GM12878 (cell line): ENCODE measurements at regions not wholly inside any gene's neighbourhood (a gene's known extent, or its start where the extent isn't known, plus 50 kb on each side); places are given as distances from the start of the nearest gene placed in this dataset.

Experiments used
- ATAC-seq: fragments of 200-7000 bp; cut with Tn5 transposase; 3 replicates; pipeline ENCODE4 v1.9.1; 2020; ENCODE audit warnings: mild to moderate bottlenecking, moderate library complexity
- BruUV-seq: library from RNA; stranded (reverse); fragments of 400-500 nt; replicated peaks from 2 replicates; lab custom pipeline; 2021; lab: Mats Ljungman, UMichigan
- CTCF ChIA-PET: fragments of 300-600 bp; sonication (Branson Sonifier 250); formaldehyde crosslinking; extraction: SDS; loops from one replicate; lab custom pipeline; 2021; ENCODE audit warnings: inconsistent platforms; lab: Yijun Ruan, JAX
- POLR2A ChIA-PET: fragments of 350-600 bp; formaldehyde crosslinking; extraction: SDS; loops from one replicate; lab custom pipeline; 2021; ENCODE audit warnings: inconsistent platforms; lab: Charles Lee
- RAD21 ChIA-PET: fragments of 300-600 bp; sonication (Branson Sonifier 250); formaldehyde crosslinking; loops from one replicate; lab custom pipeline; 2023; ENCODE audit warnings: antibody characterized with exemption; ENCODE audit not compliant: unreplicated experiment; lab: Charles Lee
- SMC1A ChIA-PET: fragments of 300-600 bp; sonication (Branson Sonifier 250); formaldehyde crosslinking; loops from one replicate; lab custom pipeline; 2023; ENCODE audit not compliant: unreplicated experiment, uncharacterized antibody; lab: Charles Lee
- DNase-seq: peaks from one replicate; pipeline ENCODE4 v3.0.0-alpha.2; 2011; ENCODE audit warnings: low read depth, low spot score
- FAIRE-seq: peaks from 3 replicates; lab custom pipeline; 2011; peaks lifted over from hg19 to GRCh38; lab: Jason Lieb, UNC
- H2AFZ ChIP-seq: 2 replicates; pipeline ENCODE4 v1.6.0; 2011; ENCODE audit warnings: low read depth, low read length, control low read depth; ENCODE audit not compliant: control insufficient read depth
- H3K27ac ChIP-seq: 2 replicates; pipeline ENCODE4 v1.5.1; 2011; ENCODE audit warnings: control low read depth; ENCODE audit not compliant: control insufficient read depth, insufficient read depth
- H3K27me3 ChIP-seq, 2 experiments: replicated peaks in 1 of 2; 2 replicates each; pipeline versions ENCODE4 v1.6.0 to v1.6.1; 2011; ENCODE audit warnings: low read length in 1 of 2; ENCODE audit not compliant: control insufficient read depth in 2 of 2, insufficient read depth in 2 of 2
- H3K36me3 ChIP-seq, 2 experiments: 2 replicates each; pipeline ENCODE4 v1.5.1; 2011; ENCODE audit warnings: low read length in 1 of 2; ENCODE audit not compliant: control insufficient read depth in 2 of 2, insufficient read depth in 2 of 2
- H3K4me1 ChIP-seq: 2 replicates; pipeline ENCODE4 v1.6.1; 2011; ENCODE audit warnings: mild to moderate bottlenecking, low read length, moderate library complexity, mixed read lengths; ENCODE audit not compliant: control insufficient read depth, insufficient read depth
- H3K4me2 ChIP-seq: 2 replicates; pipeline ENCODE4 v1.6.0; 2011; ENCODE audit warnings: control low read depth; ENCODE audit not compliant: control insufficient read depth, insufficient read depth
- H3K4me3 ChIP-seq: fragments of 200-600 bp; sonication (generic); 2 replicates; pipeline ENCODE4 v1.5.1; 2016
- H3K79me2 ChIP-seq: 2 replicates; pipeline ENCODE4 v1.6.0; 2011; ENCODE audit warnings: low read length; ENCODE audit not compliant: control insufficient read depth, insufficient read depth
- H3K9ac ChIP-seq: 2 replicates; pipeline ENCODE4 v1.8.0; 2011; ENCODE audit warnings: low read length, control low read depth, mixed read lengths; ENCODE audit not compliant: control insufficient read depth, insufficient read depth
- H3K9me3 ChIP-seq: replicated peaks from 3 replicates; pipeline ENCODE4 v1.5.1; 2011; ENCODE audit warnings: mild to moderate bottlenecking, low read length; ENCODE audit not compliant: control insufficient read depth, insufficient read depth
- H4K20me1 ChIP-seq: 2 replicates; pipeline ENCODE4 v1.6.0; 2011; ENCODE audit not compliant: control insufficient read depth, insufficient read depth
- BCL11A ChIP-seq: IDR thresholded peaks from 2 replicates; pipeline ENCODE4 v1.6.1; 2011; ENCODE audit warnings: low read depth, low read length
- BHLHE40 ChIP-seq, 2 experiments: fragments of 450-650 bp in 1 of 2; IDR thresholded peaks; 2 replicates each; pipeline ENCODE4 v1.6.1; 2011 to 2017; ENCODE audit warnings: low read depth in 2 of 2, borderline replicate concordance in 1 of 2, improper control_type of control experiment in 1 of 2, low read length in 1 of 2, mild to moderate bottlenecking in 1 of 2
- CHD2 ChIP-seq: IDR thresholded peaks from 2 replicates; pipeline ENCODE4 v1.6.1; 2011; ENCODE audit warnings: low read depth, low read length, improper control_type of control experiment, borderline replicate concordance
- EZH2 ChIP-seq: IDR thresholded peaks from 2 replicates; pipeline ENCODE4 v1.6.1; 2012; ENCODE audit warnings: low read depth, mild to moderate bottlenecking, control low read depth, inconsistent platforms, low read length, borderline replicate concordance; ENCODE audit not compliant: control insufficient read depth
- HDGF ChIP-seq: fragments of 450-650 bp; IDR thresholded peaks from 2 replicates; pipeline ENCODE4 v1.6.1; 2016; ENCODE audit warnings: antibody characterized with exemption
- IRF5 ChIP-seq: fragments of 450-650 bp; IDR thresholded peaks from 2 replicates; pipeline ENCODE4 v1.6.1; 2017; ENCODE audit warnings: borderline replicate concordance
- MTA3 ChIP-seq: IDR thresholded peaks from 2 replicates; pipeline ENCODE4 v1.6.1; 2012; ENCODE audit warnings: low read length, inconsistent platforms, borderline replicate concordance
- RBBP5 ChIP-seq: fragments of 200-600 bp; sonication (generic); conservative IDR thresholded peaks from 2 replicates; pipeline ENCODE4 v1.6.1; 2016
- RCOR1 ChIP-seq: conservative IDR thresholded peaks from 2 replicates; pipeline ENCODE4 v1.6.1; 2012; ENCODE audit warnings: low read depth, low read length, improper control_type of control experiment
- SPI1 ChIP-seq: IDR thresholded peaks from 2 replicates; pipeline ENCODE4 v1.6.1; 2011; ENCODE audit warnings: low read depth, mild to moderate bottlenecking, low read length, moderate library complexity, borderline replicate concordance; ENCODE audit not compliant: insufficient read depth
- SRF ChIP-seq, 2 experiments: IDR thresholded peaks; 2 replicates each; pipeline ENCODE4 v1.6.1; 2011; ENCODE audit warnings: low read depth in 2 of 2, low read length in 2 of 2, mild to moderate bottlenecking in 1 of 2, moderate library complexity in 1 of 2
- TARDBP ChIP-seq: IDR thresholded peaks from 2 replicates; pipeline ENCODE4 v1.6.1; 2016; ENCODE audit warnings: borderline replicate concordance
- TBL1XR1 ChIP-seq: IDR thresholded peaks from 2 replicates; pipeline ENCODE4 v1.6.1; 2012; ENCODE audit warnings: low read depth, low read length, improper control_type of control experiment
- USF2 ChIP-seq: IDR thresholded peaks from 2 replicates; pipeline ENCODE4 v1.6.1; 2011; ENCODE audit warnings: low read depth, low read length, improper control_type of control experiment, borderline replicate concordance
- WRNIP1 ChIP-seq: IDR thresholded peaks from 2 replicates; pipeline ENCODE4 v1.6.1; 2011; ENCODE audit warnings: low read depth, low read length, improper control_type of control experiment, borderline replicate concordance
- WGBS: methylation state at CpG from one replicate; pipeline ENCODE4 v1.1.6; 2016; ENCODE audit warnings: low lambda C conversion rate; ENCODE audit not compliant: insufficient replicate concordance, insufficient coverage; ENCODE audit errors: missing lambda C conversion rate; 5-methylcytosine and 5-hydroxymethylcytosine counted together
- in situ Hi-C: fragments of 300-500 bp; cut with MboI; formaldehyde crosslinking; loops from 9 replicates; pipeline ENCODE4 v1.14.3; 2018; ENCODE audit warnings: mixed read lengths
- intact Hi-C: fragments of 100-400 bp; cut with micrococcal nuclease; formaldehyde crosslinking; loops from one replicate; pipeline ENCODE4 v1.14.2; 2022; ENCODE audit not compliant: unreplicated experiment
- TF ChIP-seq, protein P1 (sequence below): fragments of 450-650 bp; IDR thresholded peaks from 2 replicates; pipeline ENCODE4 v1.6.1; 2017; ENCODE audit warnings: low read depth, mild to moderate bottlenecking, moderate library complexity

DNA sequence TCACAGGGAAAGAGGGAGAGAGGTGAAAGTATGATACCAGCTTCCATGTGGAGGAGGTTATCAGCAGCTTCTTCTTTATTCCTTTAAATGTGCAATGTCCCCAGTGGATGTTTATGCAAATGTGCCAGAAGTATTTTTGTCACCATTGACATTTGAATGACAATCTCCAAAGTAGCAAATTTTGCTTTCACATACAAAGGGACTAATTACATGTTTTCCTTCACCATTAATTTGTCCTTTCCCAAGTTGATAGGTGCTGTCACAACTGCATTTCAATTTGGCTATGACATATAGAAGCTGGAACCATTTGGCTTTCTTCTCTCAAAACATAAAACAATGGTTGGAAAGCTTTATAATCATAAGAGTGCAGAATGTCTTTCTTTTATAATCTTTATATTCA, 469.0 kb upstream of the NWD2 start:
- no peak for FAIRE-seq
- in situ Hi-C loops: no loop called here
- ChIA-PET CTCF (no interaction called here), SMC1A (interaction anchor here (1.0 to 1.8 kb wide), 7 partner anchors 10 to 366 kb away, joined by 3 to 4 read pairs (median 3); no protein-coding TSS in a partner anchor), POLR2A (interaction anchor here (0.9 kb wide), 1 partner anchor 8 kb away, joined by 3 read pairs; no protein-coding TSS in a partner anchor), RAD21 (interaction anchor here (0.7 to 0.9 kb wide), 2 partner anchors 223 to 900 kb away, joined by 3 read pairs; no protein-coding TSS in a partner anchor)
- no peaks in the 10 kb centered on the region for H3K27me3 ChIP-seq
- no peak overlapping the region for H2AFZ ChIP-seq
- no peaks in the 10 kb centered on the region for H3K36me3 ChIP-seq
- H3K27ac ChIP-seq: no peak overlapping the region
- no peak overlapping the region for H3K4me3 ChIP-seq
- intact Hi-C loops: no loop called here
- no peaks in the 10 kb centered on the region for H3K9me3 ChIP-seq
- H3K4me2 ChIP-seq: no peak overlapping the region
- no peaks in the 10 kb centered on the region for H4K20me1 ChIP-seq
- no peaks in the 10 kb centered on the region for H3K79me2 ChIP-seq
- H3K4me1 ChIP-seq: no peaks in the 10 kb centered on the region
- BruUV-seq: no TSS peak
- no peak for TF ChIP-seq IRF5
- no peak for TF ChIP-seq BCL11A
- TF ChIP-seq TARDBP: no peak
- no peak for TF ChIP-seq SPI1
- no peak for TF ChIP-seq TBL1XR1
- TF ChIP-seq RCOR1: no peak
- no peak for TF ChIP-seq SRF (IDR thresholded peaks at IDR 0.05; ENCODE audit: low read depth in 2 of 2, low read length in 2 of 2)
- TF ChIP-seq, all 136 proteins: peak for 0
- ATAC-seq: no peak
- H3K9ac ChIP-seq: no peak overlapping the region
- DNase-seq: no peak

- Histone ChIP-seq H3K4me3 (no peak overlapping the region), H3K4me2 (no peak overlapping the region), H4K20me1 (no peaks in the 10 kb centered on the region), H3K4me1 (no peaks in the 10 kb centered on the region), H3K27ac (no peak overlapping the region), H3K79me2 (no peaks in the 10 kb centered on the region), H3K36me3 (no peaks in the 10 kb centered on the region), H3K27me3 (no peaks in the 10 kb centered on the region), H2AFZ (no peak overlapping the region), H3K9ac (no peak overlapping the region), H3K9me3 (no peaks in the 10 kb centered on the region)
- ChIA-PET RAD21 (no interaction called here), SMC1A (no interaction called here), POLR2A (no interaction called here), CTCF (no interaction called here)
- FAIRE-seq (no peak), DNase-seq (no peak), ATAC-seq (no peak)
- intact Hi-C loops (no loop called here), in situ Hi-C loops (no loop called here)
- BruUV-seq: no TSS peak
- WGBS: 23% methylated on average over 1 of the region's 1 CpG
- TF ChIP-seq EZH2 (no peak), HDGF (no peak), MTA3 (no peak), USF2 (no peak), WRNIP1 (no peak), BHLHE40 (IDR thresholded peaks at IDR 0.05; ENCODE audit: borderline replicate concordance in 1 of 2, low read depth in 2 of 2, low read length in 1 of 2) (no peak), RBBP5 (no peak), CHD2 (no peak)
- TF ChIP-seq, protein P1, sequence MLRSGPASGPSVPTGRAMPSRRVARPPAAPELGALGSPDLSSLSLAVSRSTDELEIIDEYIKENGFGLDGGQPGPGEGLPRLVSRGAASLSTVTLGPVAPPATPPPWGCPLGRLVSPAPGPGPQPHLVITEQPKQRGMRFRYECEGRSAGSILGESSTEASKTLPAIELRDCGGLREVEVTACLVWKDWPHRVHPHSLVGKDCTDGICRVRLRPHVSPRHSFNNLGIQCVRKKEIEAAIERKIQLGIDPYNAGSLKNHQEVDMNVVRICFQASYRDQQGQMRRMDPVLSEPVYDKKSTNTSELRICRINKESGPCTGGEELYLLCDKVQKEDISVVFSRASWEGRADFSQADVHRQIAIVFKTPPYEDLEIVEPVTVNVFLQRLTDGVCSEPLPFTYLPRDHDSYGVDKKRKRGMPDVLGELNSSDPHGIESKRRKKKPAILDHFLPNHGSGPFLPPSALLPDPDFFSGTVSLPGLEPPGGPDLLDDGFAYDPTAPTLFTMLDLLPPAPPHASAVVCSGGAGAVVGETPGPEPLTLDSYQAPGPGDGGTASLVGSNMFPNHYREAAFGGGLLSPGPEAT: no peak
These were observed 464.9 kb upstream of the NWD2 start for GRCh38 chr4:36779601-36780000.
